Ovary (tissue), 7 donors: ENCODE measurements at regions not wholly inside any gene's neighbourhood (a gene's known extent, or its start where the extent isn't known, plus 50 kb on each side); places are given as distances from the start of the nearest gene placed in this dataset.

Source experiments
- DNase-seq, 5 donors: peaks; one replicate each; pipeline ENCODE4 v3.0.0-alpha.2; 2019 to 2020
- H3K27ac ChIP-seq, 2 donors: fragments of 200-600 bp; one replicate each; pipeline versions ENCODE4 v1.5.1 to v1.8.0; 2019 to 2022
- H3K27me3 ChIP-seq: fragments of 200-600 bp; one replicate; pipeline ENCODE4 v1.8.0; 2022
- H3K36me3 ChIP-seq: fragments of 200-600 bp; sonication (generic); one replicate; pipeline ENCODE4 v1.5.1; 2019
- H3K4me1 ChIP-seq: one replicate; pipeline ENCODE4 v1.8.1; 2013; ENCODE audit warnings: mild to moderate bottlenecking, moderate library complexity; ENCODE audit not compliant: insufficient read depth
- H3K4me3 ChIP-seq: fragments of 200-600 bp; sonication (generic); one replicate; pipeline ENCODE4 v1.5.1; 2017
- H3K9me3 ChIP-seq, 2 donors: fragments of 200-600 bp in 1 of 2; sonication (generic) in 1 of 2; one replicate each; pipeline versions ENCODE4 v1.5.1 to v1.8.1; 2013 to 2019; ENCODE audit warnings: mild to moderate bottlenecking in 1 of 2, moderate library complexity in 1 of 2
- CTCF ChIP-seq, 3 donors: fragments of 450-650 bp in 2 of 3; fragments of 200-600 bp in 1 of 3; IDR thresholded peaks; one replicate each; pipeline versions ENCODE4 v1.5.1 to v1.8.0; 2016 to 2022; ENCODE audit warnings: antibody characterized with exemption in 3 of 3, mild to moderate bottlenecking in 1 of 3
- EP300 ChIP-seq: sonication (generic); formaldehyde crosslinking; IDR thresholded peaks from one replicate; pipeline ENCODE4 v1.6.1; 2017; ENCODE audit warnings: antibody characterized with exemption
- POLR2A ChIP-seq: fragments of 450-650 bp; IDR thresholded peaks from one replicate; pipeline ENCODE4 v1.6.1; 2017; ENCODE audit warnings: antibody characterized with exemption, mild to moderate bottlenecking, moderate library complexity
- WGBS, 3 donors: extraction: QIAGEN DNeasy Blood & Tissue Kit in 1 of 3; methylation state at CpG; one replicate each; pipeline versions ENCODE4 v1.1.5 to v1.1.7; 2013 to 2017; 5-methylcytosine and 5-hydroxymethylcytosine counted together
- intact Hi-C, 4 donors: fragments of 100-400 bp; cut with DNase I; formaldehyde crosslinking; loops; one replicate each; pipeline versions ENCODE4 v1.11.0 to v1.15.1; 2022 to 2023
- donor health status: DM: no; HTN: no; CAD: no; lungs with moderate emphysema.
- donor health status: DM: no; HTN: no; CAD: no.
- donor health status: Bipolar disorder and iron deficiency.
- donor health status: DM: no; HTN: no; CAD: no.
- donor health status: DM: yes; HTN: yes; CAD: no.

- no peaks in the 10 kb centered on the region for H3K27me3 ChIP-seq
- H3K9me3 ChIP-seq = peaks cover 0 to 5% of the 10 kb centered on the region in 2 donors
- 40 to 55% (median 47%) methylated on average over 2 of the region's 2 CpGs for WGBS, 3 donors
- intact Hi-C loops = no loop called here
- H3K27ac ChIP-seq = no peak overlapping the region
- DNase-seq = no peak
- no peaks in the 10 kb centered on the region for H3K4me1 ChIP-seq
- no peak overlapping the region for H3K4me3 ChIP-seq
- H3K36me3 ChIP-seq = no peaks in the 10 kb centered on the region
- TF ChIP-seq POLR2A (no peak), CTCF (IDR thresholded peaks at IDR 0.05) (no peak), EP300 (no peak)
Measured at GRCh38 chr2:175383286-175383685, 201.8 kb upstream of the ATP5MC3 start.

- Histone ChIP-seq H3K4me3 (no peak overlapping the region), H3K36me3 (no peaks in the 10 kb centered on the region), H3K27ac (no peak overlapping the region), H3K27me3 (no peaks in the 10 kb centered on the region), H3K9me3 (no peaks in the 10 kb centered on the region), H3K4me1 (no peaks in the 10 kb centered on the region)
- intact Hi-C loops = no loop called here
- WGBS, 3 donors = 81 to 96% (median 88%) methylated on average over 1 of the region's 1 CpG
- DNase-seq = no peak
- TF ChIP-seq CTCF (IDR thresholded peaks at IDR 0.05) = no peak
- no peak for TF ChIP-seq POLR2A
- TF ChIP-seq EP300 = no peak
Measured at GRCh38 chr2:175373729-175374128, 192.2 kb upstream of the ATP5MC3 start.

- Histone ChIP-seq H3K36me3 (no peaks in the 10 kb centered on the region), H3K27ac (no peak overlapping the region), H3K4me1 (no peaks in the 10 kb centered on the region), H3K4me3 (no peak overlapping the region), H3K9me3 (no peaks in the 10 kb centered on the region), H3K27me3 (no peaks in the 10 kb centered on the region)
- intact Hi-C loops = no loop called here
- TF ChIP-seq CTCF (IDR thresholded peaks at IDR 0.05) (no peak), EP300 (no peak), POLR2A (no peak)
- WGBS, 3 donors = 22 to 36% (median 29%) methylated on average over 8 of the region's 8 CpGs
- DNase-seq = no peak
Measured at GRCh38 chr2:175372704-175373701, 191.5 kb upstream of the ATP5MC3 start.

GRCh38 chr2:175371378-175371777 is 189.9 kb upstream of the ATP5MC3 start:
- H3K27me3 ChIP-seq = no peaks in the 10 kb centered on the region

More at GRCh38 chr2:175371378-175371777, 189.9 kb upstream of the ATP5MC3 start:
- intact Hi-C loops = no loop called here
- no peak overlapping the region for H3K4me3 ChIP-seq
- TF ChIP-seq EP300 (no peak), CTCF (IDR thresholded peaks at IDR 0.05) (no peak), POLR2A (no peak)
- no peaks in the 10 kb centered on the region for H3K36me3 ChIP-seq
- DNase-seq = no peak
- no peak overlapping the region for H3K27ac ChIP-seq
- no peaks in the 10 kb centered on the region for H3K9me3 ChIP-seq
- no peaks in the 10 kb centered on the region for H3K4me1 ChIP-seq
